Osteocyte (in vitro differentiated cells): ENCODE measurements at regions not wholly inside any gene's neighbourhood (a gene's known extent, or its start where the extent isn't known, plus 50 kb on each side); places are given as distances from the start of the nearest gene placed in this dataset.

ENCODE experiments used
- DNase-seq: peaks from one replicate; pipeline ENCODE4 v3.0.0; 2021; ENCODE audit warnings: mixed read lengths; ENCODE audit not compliant: unreplicated experiment; ENCODE audit errors: extremely low spot score
- H3K27ac Mint-ChIP-seq: one replicate; pipeline ENCODE4 v1.8.0; 2021; ENCODE audit warnings: mild to moderate bottlenecking, mixed read lengths; ENCODE audit not compliant: unreplicated experiment
- H3K27me3 Mint-ChIP-seq: one replicate; pipeline ENCODE4 v1.8.0; 2021; ENCODE audit warnings: mixed read lengths; ENCODE audit not compliant: unreplicated experiment
- H3K36me3 Mint-ChIP-seq: one replicate; pipeline ENCODE4 v1.8.0; 2021; ENCODE audit warnings: mixed read lengths; ENCODE audit not compliant: unreplicated experiment
- H3K4me1 Mint-ChIP-seq: one replicate; pipeline ENCODE4 v1.8.0; 2021; ENCODE audit warnings: mixed read lengths; ENCODE audit not compliant: unreplicated experiment
- H3K4me3 Mint-ChIP-seq: one replicate; pipeline ENCODE4 v1.8.0; 2021; ENCODE audit warnings: mild to moderate bottlenecking, moderate library complexity, mixed read lengths; ENCODE audit not compliant: unreplicated experiment
- H3K9me3 Mint-ChIP-seq: one replicate; pipeline ENCODE4 v1.8.0; 2021; ENCODE audit warnings: mixed read lengths; ENCODE audit not compliant: unreplicated experiment
- TF ChIP-seq, protein P1 (sequence below): fragments of 200-600 bp; sonication (generic); IDR thresholded peaks from 2 replicates; pipeline ENCODE4 v1.5.0; 2021; ENCODE audit warnings: antibody characterized with exemption, mild to moderate bottlenecking, moderate library complexity

GRCh38 chr5:56499491-56499890 lies 266.4 kb upstream of the ANKRD55 start:
- H3K4me3 Mint-ChIP-seq, result no peak overlapping the region
- TF ChIP-seq, protein P1, sequence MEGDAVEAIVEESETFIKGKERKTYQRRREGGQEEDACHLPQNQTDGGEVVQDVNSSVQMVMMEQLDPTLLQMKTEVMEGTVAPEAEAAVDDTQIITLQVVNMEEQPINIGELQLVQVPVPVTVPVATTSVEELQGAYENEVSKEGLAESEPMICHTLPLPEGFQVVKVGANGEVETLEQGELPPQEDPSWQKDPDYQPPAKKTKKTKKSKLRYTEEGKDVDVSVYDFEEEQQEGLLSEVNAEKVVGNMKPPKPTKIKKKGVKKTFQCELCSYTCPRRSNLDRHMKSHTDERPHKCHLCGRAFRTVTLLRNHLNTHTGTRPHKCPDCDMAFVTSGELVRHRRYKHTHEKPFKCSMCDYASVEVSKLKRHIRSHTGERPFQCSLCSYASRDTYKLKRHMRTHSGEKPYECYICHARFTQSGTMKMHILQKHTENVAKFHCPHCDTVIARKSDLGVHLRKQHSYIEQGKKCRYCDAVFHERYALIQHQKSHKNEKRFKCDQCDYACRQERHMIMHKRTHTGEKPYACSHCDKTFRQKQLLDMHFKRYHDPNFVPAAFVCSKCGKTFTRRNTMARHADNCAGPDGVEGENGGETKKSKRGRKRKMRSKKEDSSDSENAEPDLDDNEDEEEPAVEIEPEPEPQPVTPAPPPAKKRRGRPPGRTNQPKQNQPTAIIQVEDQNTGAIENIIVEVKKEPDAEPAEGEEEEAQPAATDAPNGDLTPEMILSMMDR, result no peak
- no peak for DNase-seq
- no peaks in the 10 kb centered on the region for H3K27me3 Mint-ChIP-seq
- H3K9me3 Mint-ChIP-seq, result no peaks in the 10 kb centered on the region
- H3K36me3 Mint-ChIP-seq, result no peaks in the 10 kb centered on the region
- H3K27ac Mint-ChIP-seq, result no peak overlapping the region
- no peaks in the 10 kb centered on the region for H3K4me1 Mint-ChIP-seq

GRCh38 chr5:56498759-56499395 lies 265.7 kb upstream of the ANKRD55 start:
- no peaks in the 10 kb centered on the region for H3K9me3 Mint-ChIP-seq
- DNase-seq, result no peak
- no peaks in the 10 kb centered on the region for H3K27me3 Mint-ChIP-seq
- TF ChIP-seq, protein P1, result no peak
- H3K36me3 Mint-ChIP-seq, result no peaks in the 10 kb centered on the region
- no peak overlapping the region for H3K4me3 Mint-ChIP-seq
- H3K27ac Mint-ChIP-seq, result no peak overlapping the region
- peaks cover 3% of the 10 kb centered on the region for H3K4me1 Mint-ChIP-seq

DNA sequence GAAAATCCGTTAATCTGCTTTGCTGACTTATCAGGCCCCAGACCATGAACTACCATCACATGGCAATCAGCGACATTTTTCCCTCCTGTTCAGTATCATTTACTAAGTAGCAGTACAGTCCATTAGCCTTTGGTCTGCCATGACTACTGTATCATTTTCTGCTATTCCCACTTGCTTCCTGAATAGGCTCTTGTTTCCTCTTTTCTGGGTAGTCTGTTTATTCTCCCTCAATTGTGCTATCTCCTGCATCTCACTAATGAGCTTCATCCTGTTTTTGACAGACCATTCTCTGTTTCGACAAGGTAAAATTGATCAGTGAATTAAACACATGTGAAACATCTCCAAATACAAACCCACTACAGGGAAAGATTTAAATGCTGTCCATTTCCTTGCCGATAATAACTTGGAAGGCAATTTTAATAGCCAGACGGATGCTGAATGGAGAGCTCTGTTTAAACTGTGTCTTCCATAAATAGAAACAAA lies 263.5 kb upstream of the ANKRD55 start:
- peaks cover 3% of the 10 kb centered on the region for H3K4me1 Mint-ChIP-seq
- H3K27ac Mint-ChIP-seq, result no peak overlapping the region
- no peak overlapping the region for H3K4me3 Mint-ChIP-seq
- TF ChIP-seq, protein P1, result no peak
- no peaks in the 10 kb centered on the region for H3K36me3 Mint-ChIP-seq
- DNase-seq, result no peak
- H3K27me3 Mint-ChIP-seq, result no peaks in the 10 kb centered on the region
- no peaks in the 10 kb centered on the region for H3K9me3 Mint-ChIP-seq

- TF ChIP-seq, protein P1, result no peak
- Mint-ChIP-seq H3K4me1 (peaks cover 3% of the 10 kb centered on the region), H3K4me3 (no peak overlapping the region), H3K36me3 (no peaks in the 10 kb centered on the region), H3K27me3 (no peaks in the 10 kb centered on the region), H3K9me3 (no peaks in the 10 kb centered on the region), H3K27ac (no peak overlapping the region)
- DNase-seq, result no peak
Measured at GRCh38 chr5:56494300-56494731, 261.2 kb upstream of the ANKRD55 start.

GRCh38 chr5:56493766-56494165 lies 260.6 kb upstream of the ANKRD55 start:
- Mint-ChIP-seq H3K4me3 (no peak overlapping the region), H3K36me3 (no peaks in the 10 kb centered on the region), H3K9me3 (no peaks in the 10 kb centered on the region), H3K27ac (no peak overlapping the region), H3K27me3 (no peaks in the 10 kb centered on the region), H3K4me1 (peaks cover 3% of the 10 kb centered on the region)
- DNase-seq, result no peak
- TF ChIP-seq, protein P1, result no peak
